Upper lobe of left lung (tissue), 6 donors: ENCODE measurements at regions not wholly inside any gene's neighbourhood (a gene's known extent, or its start where the extent isn't known, plus 50 kb on each side); places are given as distances from the start of the nearest gene placed in this dataset.

Experiments used
- ATAC-seq, 2 donors: fragments of 200-7000 bp; cut with Tn5 transposase; one replicate each; pipeline ENCODE4 v1.9.1; 2022; ENCODE audit warnings: mild to moderate bottlenecking in 2 of 2, moderate library complexity in 2 of 2; ENCODE audit not compliant: low FRiP score in 2 of 2
- DNase-seq, 2 donors: peaks; one replicate each; pipeline ENCODE4 v3.0.0-alpha.2; 2019 to 2020
- H3K27ac ChIP-seq, 4 donors: fragments of 200-600 bp; sonication (generic); one replicate each; pipeline ENCODE4 v1.5.1; 2016 to 2019
- H3K27me3 ChIP-seq, 4 donors: fragments of 200-600 bp; sonication (generic); one replicate each; pipeline ENCODE4 v1.5.1; 2017 to 2019
- H3K36me3 ChIP-seq, 4 donors: fragments of 200-600 bp; sonication (generic); one replicate each; pipeline ENCODE4 v1.5.1; 2016 to 2019
- H3K4me1 ChIP-seq, 4 donors: fragments of 200-600 bp; sonication (generic); one replicate each; pipeline ENCODE4 v1.5.1; 2018 to 2019
- H3K4me3 ChIP-seq, 4 donors: fragments of 200-600 bp; sonication (generic); one replicate each; pipeline ENCODE4 v1.5.1; 2017 to 2019; ENCODE audit warnings: mild to moderate bottlenecking in 2 of 4, moderate library complexity in 1 of 4
- H3K9me3 ChIP-seq, 4 donors: fragments of 200-600 bp; sonication (generic); one replicate each; pipeline ENCODE4 v1.5.1; 2018 to 2019
- EP300 ChIP-seq, 4 donors: sonication (generic); formaldehyde crosslinking; IDR thresholded peaks; one replicate each; pipeline ENCODE4 v1.5.1; 2017; ENCODE audit warnings: antibody characterized with exemption in 4 of 4, control low read depth in 2 of 4
- POLR2A ChIP-seq, 4 donors: fragments of 450-650 bp; IDR thresholded peaks; one replicate each; pipeline ENCODE4 v1.5.1; 2016 to 2017; ENCODE audit warnings: antibody characterized with exemption in 4 of 4, mild to moderate bottlenecking in 2 of 4
- POLR2AphosphoS5 ChIP-seq, 2 donors: sonication (generic); formaldehyde crosslinking; IDR thresholded peaks; one replicate each; pipeline ENCODE4 v1.5.1; 2017; ENCODE audit warnings: antibody characterized with exemption in 2 of 2
- WGBS, 2 donors: methylation state at CpG; one replicate each; pipeline ENCODE4 v1.1.5; 2017 to 2018; 5-methylcytosine and 5-hydroxymethylcytosine counted together
- TF ChIP-seq, protein P1 (sequence below), 6 experiments: fragments of 450-650 bp in 4 of 6; fragments of 200-600 bp in 2 of 6; sonication (generic) in 2 of 6; IDR thresholded peaks; one replicate each; pipeline ENCODE4 v1.5.1; 2016 to 2019; ENCODE audit warnings: antibody characterized with exemption in 6 of 6
- donor health status: DM: no; HTN: no; CAD: no; lungs with moderate emphysema.
- donor health status: DM: no; HTN: yes; CAD: no; lungs with severe emphysema.

DNA sequence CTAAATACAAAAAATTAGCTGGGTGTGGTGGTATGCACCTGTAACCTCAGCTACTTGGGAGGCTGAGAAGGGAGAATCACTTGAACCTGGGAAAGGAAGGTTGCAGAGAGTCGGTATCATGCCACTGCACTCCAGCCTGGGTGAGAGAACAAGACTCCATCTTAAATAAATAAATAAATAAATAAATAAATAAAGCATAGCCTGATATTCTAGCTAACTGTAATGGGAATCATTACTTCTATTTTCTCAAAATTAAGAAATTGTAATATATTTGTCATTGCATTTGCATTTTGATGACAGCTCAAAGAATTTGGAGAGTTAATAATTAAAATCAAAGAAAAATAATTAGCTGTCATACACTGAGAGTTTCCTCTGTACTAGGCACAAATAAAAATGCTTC, 561.1 kb downstream of the EFNB2 start:
- TF ChIP-seq POLR2AphosphoS5 (IDR thresholded peaks at IDR 0.05) (no peak), POLR2A (IDR thresholded peaks at IDR 0.05) (no peak), EP300 (IDR thresholded peaks at IDR 0.05) (no peak)
- TF ChIP-seq, protein P1, sequence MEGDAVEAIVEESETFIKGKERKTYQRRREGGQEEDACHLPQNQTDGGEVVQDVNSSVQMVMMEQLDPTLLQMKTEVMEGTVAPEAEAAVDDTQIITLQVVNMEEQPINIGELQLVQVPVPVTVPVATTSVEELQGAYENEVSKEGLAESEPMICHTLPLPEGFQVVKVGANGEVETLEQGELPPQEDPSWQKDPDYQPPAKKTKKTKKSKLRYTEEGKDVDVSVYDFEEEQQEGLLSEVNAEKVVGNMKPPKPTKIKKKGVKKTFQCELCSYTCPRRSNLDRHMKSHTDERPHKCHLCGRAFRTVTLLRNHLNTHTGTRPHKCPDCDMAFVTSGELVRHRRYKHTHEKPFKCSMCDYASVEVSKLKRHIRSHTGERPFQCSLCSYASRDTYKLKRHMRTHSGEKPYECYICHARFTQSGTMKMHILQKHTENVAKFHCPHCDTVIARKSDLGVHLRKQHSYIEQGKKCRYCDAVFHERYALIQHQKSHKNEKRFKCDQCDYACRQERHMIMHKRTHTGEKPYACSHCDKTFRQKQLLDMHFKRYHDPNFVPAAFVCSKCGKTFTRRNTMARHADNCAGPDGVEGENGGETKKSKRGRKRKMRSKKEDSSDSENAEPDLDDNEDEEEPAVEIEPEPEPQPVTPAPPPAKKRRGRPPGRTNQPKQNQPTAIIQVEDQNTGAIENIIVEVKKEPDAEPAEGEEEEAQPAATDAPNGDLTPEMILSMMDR (IDR thresholded peaks at IDR 0.05) = no peak
- WGBS, 2 donors = 94 to 100% methylated on average over 1 of the region's 1 CpG
- no peak for ATAC-seq
- no peaks in the 10 kb centered on the region for H3K27me3 ChIP-seq
- no peak overlapping the region for H3K4me3 ChIP-seq
- no peaks in the 10 kb centered on the region for H3K36me3 ChIP-seq
- DNase-seq = no peak
- H3K9me3 ChIP-seq = no peaks in the 10 kb centered on the region
- H3K4me1 ChIP-seq = no peaks in the 10 kb centered on the region
- no peak overlapping the region for H3K27ac ChIP-seq

DNA sequence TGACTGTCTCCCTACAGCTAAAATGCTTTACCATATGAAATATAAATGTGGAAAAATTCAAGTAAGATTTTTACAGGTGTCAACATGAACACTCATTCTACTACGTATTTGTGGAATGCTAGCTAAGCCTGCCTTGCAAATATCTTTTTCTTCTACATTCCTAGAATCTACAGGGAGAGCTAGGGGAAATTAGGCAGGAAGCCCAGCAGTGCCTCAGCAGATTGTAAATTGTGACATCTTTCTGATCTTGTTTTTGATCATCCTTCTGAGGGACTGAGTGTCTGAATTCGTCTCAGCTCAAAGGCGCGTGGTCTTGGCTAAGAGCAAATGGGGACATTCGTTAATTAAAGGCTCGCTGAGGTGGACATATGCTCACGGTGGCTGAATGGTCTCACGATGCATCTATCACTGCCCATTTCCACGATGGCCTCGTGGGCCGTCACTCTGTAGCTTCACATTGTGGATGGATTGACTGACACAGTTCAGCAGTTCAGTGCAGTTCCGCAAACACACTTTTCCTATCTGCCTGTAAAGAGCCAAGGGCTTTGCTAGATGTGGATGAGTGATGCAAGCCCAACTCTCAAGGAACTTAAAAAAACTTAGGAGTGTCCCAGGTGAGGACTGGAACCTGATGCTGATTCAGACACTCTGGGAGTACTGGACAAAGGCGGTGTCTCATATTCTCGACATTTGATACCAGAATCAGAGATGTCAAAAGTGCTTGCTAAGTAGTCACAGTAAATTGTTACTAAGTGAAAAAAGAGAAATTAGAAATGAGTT, 562.5 kb downstream of the EFNB2 start:
- TF ChIP-seq POLR2AphosphoS5 (IDR thresholded peaks at IDR 0.05) (no peak), EP300 (IDR thresholded peaks at IDR 0.05) (no peak), POLR2A (IDR thresholded peaks at IDR 0.05) (no peak)
- TF ChIP-seq, protein P1 (IDR thresholded peaks at IDR 0.05) = no peak
- Histone ChIP-seq H3K36me3 (no peaks in the 10 kb centered on the region), H3K27ac (no peak overlapping the region), H3K27me3 (no peaks in the 10 kb centered on the region), H3K4me1 (no peaks in the 10 kb centered on the region), H3K4me3 (no peak overlapping the region), H3K9me3 (no peaks in the 10 kb centered on the region)
- 83 to 86% methylated on average over 14 of the region's 14 CpGs for WGBS, 2 donors
- DNase-seq (no peak), ATAC-seq (no peak)

DNA sequence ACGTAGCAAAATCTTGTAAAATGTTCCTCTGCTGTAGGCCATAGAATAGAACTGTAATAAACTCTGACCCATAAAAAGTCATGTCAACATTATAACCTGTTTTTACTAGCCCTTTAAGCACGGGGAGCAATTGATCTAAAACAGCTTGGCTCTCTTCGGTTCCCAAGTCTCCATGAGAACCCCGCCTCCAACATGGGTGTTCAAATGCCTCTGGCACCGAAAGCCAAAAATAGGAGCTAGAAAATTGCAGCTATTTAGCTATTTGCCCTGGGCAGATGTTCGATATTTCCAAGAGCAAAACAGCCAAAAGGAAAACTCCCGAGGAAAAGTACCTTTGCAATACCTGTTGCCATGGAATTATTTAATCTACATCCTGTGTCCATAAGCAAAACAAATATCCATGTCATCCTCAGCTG, 563.1 kb downstream of the EFNB2 start:
- 57 to 64% methylated on average over 7 of the region's 7 CpGs for WGBS, 2 donors
- no peaks in the 10 kb centered on the region for H3K36me3 ChIP-seq
- H3K4me3 ChIP-seq = no peak overlapping the region
- no peak overlapping the region for H3K27ac ChIP-seq
- ATAC-seq = no peak
- H3K9me3 ChIP-seq = no peaks in the 10 kb centered on the region
- no peaks in the 10 kb centered on the region for H3K4me1 ChIP-seq
- TF ChIP-seq, protein P1 (IDR thresholded peaks at IDR 0.05) = no peak
- TF ChIP-seq POLR2A (IDR thresholded peaks at IDR 0.05) = no peak
- no peak for TF ChIP-seq POLR2AphosphoS5 (IDR thresholded peaks at IDR 0.05)
- TF ChIP-seq EP300 (IDR thresholded peaks at IDR 0.05) = no peak
- no peaks in the 10 kb centered on the region for H3K27me3 ChIP-seq
- no peak for DNase-seq

DNA sequence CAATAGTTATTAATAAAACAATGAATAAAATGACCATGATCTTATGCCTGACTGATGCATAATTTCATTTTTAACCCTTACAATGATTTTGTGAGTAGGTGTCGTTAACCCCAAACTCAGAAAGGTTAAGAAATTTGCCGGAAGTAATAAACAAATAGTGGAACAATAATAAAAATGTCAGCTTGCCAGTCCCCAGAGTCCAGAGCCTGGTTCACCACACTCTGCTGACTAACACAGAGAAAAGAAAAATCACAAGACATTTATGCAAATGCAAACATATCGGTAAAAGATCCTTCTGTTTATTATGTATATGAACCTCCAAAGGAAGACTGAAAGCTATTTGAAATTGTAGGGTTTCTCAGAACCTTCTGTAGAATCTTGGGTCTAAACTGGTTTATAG, 563.7 kb downstream of the EFNB2 start:
- no peaks in the 10 kb centered on the region for H3K9me3 ChIP-seq
- WGBS, 2 donors = 69 to 72% methylated on average over 3 of the region's 3 CpGs
- TF ChIP-seq POLR2AphosphoS5 (IDR thresholded peaks at IDR 0.05) (no peak), EP300 (IDR thresholded peaks at IDR 0.05) (no peak), POLR2A (IDR thresholded peaks at IDR 0.05) (no peak)
- TF ChIP-seq, protein P1 (IDR thresholded peaks at IDR 0.05) = no peak
- ATAC-seq (no peak), DNase-seq (no peak)
- no peaks in the 10 kb centered on the region for H3K4me1 ChIP-seq
- no peak overlapping the region for H3K4me3 ChIP-seq
- H3K27ac ChIP-seq = no peak overlapping the region
- H3K27me3 ChIP-seq = no peaks in the 10 kb centered on the region
- no peaks in the 10 kb centered on the region for H3K36me3 ChIP-seq

DNA sequence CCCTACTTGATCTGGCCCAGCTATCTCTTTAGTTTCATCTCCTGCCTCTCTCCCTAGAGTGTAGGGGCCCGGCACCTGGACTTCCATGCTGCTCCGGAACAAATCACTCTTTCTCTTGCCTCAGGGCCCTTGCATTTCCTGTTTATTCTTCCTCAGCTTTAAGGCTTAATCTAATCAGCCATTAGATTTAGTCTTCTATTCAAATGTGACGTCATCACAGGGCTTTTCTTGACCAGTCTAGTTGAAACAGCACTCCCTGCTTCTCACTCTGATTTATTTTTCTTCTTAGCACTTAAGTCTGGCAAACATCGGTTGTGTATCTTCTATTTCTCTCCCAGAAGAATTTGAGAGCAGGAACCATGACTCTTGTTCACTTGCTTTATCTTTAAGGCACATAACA, 564.1 kb downstream of the EFNB2 start:
- no peak for ATAC-seq
- Histone ChIP-seq H3K4me1 (no peaks in the 10 kb centered on the region), H3K4me3 (no peak overlapping the region), H3K9me3 (no peaks in the 10 kb centered on the region), H3K27ac (no peak overlapping the region), H3K36me3 (no peaks in the 10 kb centered on the region), H3K27me3 (no peaks in the 10 kb centered on the region)
- no peak for TF ChIP-seq POLR2AphosphoS5 (IDR thresholded peaks at IDR 0.05)
- TF ChIP-seq, protein P1 (IDR thresholded peaks at IDR 0.05) = no peak
- no peak for TF ChIP-seq EP300 (IDR thresholded peaks at IDR 0.05)
- no peak for TF ChIP-seq POLR2A (IDR thresholded peaks at IDR 0.05)
- 61 to 66% methylated on average over 4 of the region's 4 CpGs for WGBS, 2 donors
- DNase-seq = no peak
